Activated naive CD8-positive, alpha-beta T cell treated with anti-CD3 and anti-CD28 coated beads for 36 hours (primary cell): ENCODE measurements at regions not wholly inside any gene's neighbourhood (a gene's known extent, or its start where the extent isn't known, plus 50 kb on each side); places are given as distances from the start of the nearest gene placed in this dataset.
"Not testable (repeated sequence)": the region's sequence is repeated elsewhere in the genome, so short reads cannot be mapped to it uniquely, and the experiment has no call there.

Source experiments
- DNase-seq: peaks from one replicate; pipeline ENCODE4 v3.0.0; 2021
- H3K27ac Mint-ChIP-seq: one replicate; pipeline ENCODE4 v1.8.0; 2022; ENCODE audit warnings: mild to moderate bottlenecking, moderate library complexity, mixed read lengths
- H3K27me3 Mint-ChIP-seq: one replicate; pipeline ENCODE4 v1.8.0; 2022; ENCODE audit warnings: mild to moderate bottlenecking, mixed read lengths
- H3K36me3 Mint-ChIP-seq: one replicate; pipeline ENCODE4 v1.8.0; 2021; ENCODE audit warnings: mild to moderate bottlenecking, mixed read lengths
- H3K4me1 Mint-ChIP-seq: one replicate; pipeline ENCODE4 v1.8.0; 2021; ENCODE audit warnings: mixed read lengths
- H3K4me3 Mint-ChIP-seq: one replicate; pipeline ENCODE4 v1.8.0; 2022; ENCODE audit warnings: mild to moderate bottlenecking, moderate library complexity, mixed read lengths
- H3K9me3 Mint-ChIP-seq: one replicate; pipeline ENCODE4 v1.8.0; 2022; ENCODE audit warnings: mixed read lengths

- no peaks in the 10 kb centered on the region for H3K36me3 Mint-ChIP-seq
- peaks cover 16% of the 10 kb centered on the region for H3K4me1 Mint-ChIP-seq
- no peak for DNase-seq
- no peak overlapping the region for H3K4me3 Mint-ChIP-seq
- H3K27me3 Mint-ChIP-seq = peaks cover 12% of the 10 kb centered on the region
- H3K27ac Mint-ChIP-seq = no peak overlapping the region
- no peaks in the 10 kb centered on the region for H3K9me3 Mint-ChIP-seq
These were observed 240.5 kb upstream of the ID2 start for GRCh38 chr2:8441371-8441770.

- no peak for DNase-seq
- no peak overlapping the region for H3K27ac Mint-ChIP-seq
These were observed 239.9 kb upstream of the ID2 start for GRCh38 chr2:8441986-8442385.

DNA sequence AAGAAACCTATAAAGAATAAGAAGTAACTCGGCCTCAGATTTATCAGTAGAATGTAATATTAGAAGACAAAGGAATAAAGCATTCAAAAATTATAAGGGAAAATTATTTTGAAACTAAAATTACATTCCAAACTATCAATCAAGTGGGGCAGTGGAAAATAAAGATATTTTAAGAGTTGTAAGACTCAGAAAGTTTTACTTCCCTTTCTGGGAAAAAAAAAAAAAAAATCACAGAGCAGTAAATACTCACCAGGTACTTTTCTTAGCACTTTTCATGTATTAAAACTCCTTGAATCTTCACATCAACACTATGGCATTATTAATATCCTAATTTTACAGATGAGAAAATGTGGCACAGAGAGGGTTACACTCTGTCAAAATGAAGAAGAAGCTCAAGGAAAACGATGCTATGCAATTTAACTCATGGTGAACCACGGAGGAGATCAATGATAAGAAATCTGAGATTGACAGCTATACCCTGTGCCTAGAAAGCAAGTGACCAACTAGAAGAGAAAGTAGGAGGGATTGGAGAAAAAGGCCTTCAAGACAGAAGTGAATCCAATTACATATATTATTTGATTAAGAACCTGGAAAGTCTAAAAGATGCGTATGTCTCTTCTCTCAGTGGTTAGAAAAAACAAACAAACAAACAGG is 238.9 kb upstream of the ID2 start:
- H3K4me1 Mint-ChIP-seq = peaks cover 16% of the 10 kb centered on the region
- H3K9me3 Mint-ChIP-seq = no peaks in the 10 kb centered on the region
- peaks cover 12% of the 10 kb centered on the region for H3K27me3 Mint-ChIP-seq
- H3K27ac Mint-ChIP-seq = no peak overlapping the region
- no peak overlapping the region for H3K4me3 Mint-ChIP-seq
- no peaks in the 10 kb centered on the region for H3K36me3 Mint-ChIP-seq
- no peak for DNase-seq

More at GRCh38 chr2:8441986-8442385, 239.9 kb upstream of the ID2 start:
- H3K36me3 Mint-ChIP-seq = no peaks in the 10 kb centered on the region
- H3K9me3 Mint-ChIP-seq = no peaks in the 10 kb centered on the region
- H3K4me3 Mint-ChIP-seq = no peak overlapping the region
- H3K27me3 Mint-ChIP-seq = peaks cover 12% of the 10 kb centered on the region
- peaks cover 16% of the 10 kb centered on the region for H3K4me1 Mint-ChIP-seq

- no peaks in the 10 kb centered on the region for H3K36me3 Mint-ChIP-seq
- no peak overlapping the region for H3K27ac Mint-ChIP-seq
- H3K4me1 Mint-ChIP-seq = peaks cover 9% of the 10 kb centered on the region
- peaks cover 12% of the 10 kb centered on the region for H3K27me3 Mint-ChIP-seq
- DNase-seq = no peak
- no peak overlapping the region for H3K4me3 Mint-ChIP-seq
- no peaks in the 10 kb centered on the region for H3K9me3 Mint-ChIP-seq
These were observed 236.3 kb upstream of the ID2 start for GRCh38 chr2:8445580-8445979.

GRCh38 chr2:8446751-8447150 is 235.1 kb upstream of the ID2 start:
- H3K9me3 Mint-ChIP-seq, DNase-seq, H3K4me3 Mint-ChIP-seq, H3K36me3 Mint-ChIP-seq, H3K27ac Mint-ChIP-seq, H3K4me1 Mint-ChIP-seq, H3K27me3 Mint-ChIP-seq: not testable (repeated sequence)

DNA sequence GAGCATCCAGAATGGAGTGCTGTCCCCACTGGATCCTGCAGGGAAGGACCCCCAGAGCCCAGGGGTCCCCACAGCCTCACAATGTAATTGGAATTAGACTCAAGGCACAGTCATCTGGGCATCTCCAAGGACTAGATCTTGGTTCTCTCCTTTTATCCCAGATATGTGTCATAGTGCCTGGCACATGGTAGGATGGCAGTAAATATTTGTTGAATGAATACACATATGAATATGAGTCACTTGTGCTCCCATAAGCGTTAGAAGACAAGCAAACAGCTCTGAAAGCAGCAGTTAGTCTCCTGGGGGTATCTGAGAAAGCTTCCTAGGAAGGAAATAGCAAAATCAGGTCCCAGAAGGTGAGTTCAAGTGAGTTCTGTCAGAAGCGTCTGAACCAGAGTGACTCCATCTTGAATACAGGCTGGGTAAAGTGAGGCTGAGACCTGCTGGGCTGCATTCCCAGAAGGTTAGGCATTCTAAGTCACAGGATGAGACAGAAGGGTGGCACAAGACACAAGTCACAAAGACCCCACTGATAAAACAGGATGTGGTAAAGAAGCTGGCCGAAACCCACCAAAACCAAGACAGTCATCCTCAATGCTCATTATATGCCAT is 234.1 kb upstream of the ID2 start:
- H3K36me3 Mint-ChIP-seq = no peaks in the 10 kb centered on the region
- H3K27ac Mint-ChIP-seq = no peak overlapping the region
- H3K27me3 Mint-ChIP-seq = no peaks in the 10 kb centered on the region
- no peaks in the 10 kb centered on the region for H3K9me3 Mint-ChIP-seq
- H3K4me3 Mint-ChIP-seq = no peak overlapping the region
- H3K4me1 Mint-ChIP-seq = no peaks in the 10 kb centered on the region
- no peak for DNase-seq

DNA sequence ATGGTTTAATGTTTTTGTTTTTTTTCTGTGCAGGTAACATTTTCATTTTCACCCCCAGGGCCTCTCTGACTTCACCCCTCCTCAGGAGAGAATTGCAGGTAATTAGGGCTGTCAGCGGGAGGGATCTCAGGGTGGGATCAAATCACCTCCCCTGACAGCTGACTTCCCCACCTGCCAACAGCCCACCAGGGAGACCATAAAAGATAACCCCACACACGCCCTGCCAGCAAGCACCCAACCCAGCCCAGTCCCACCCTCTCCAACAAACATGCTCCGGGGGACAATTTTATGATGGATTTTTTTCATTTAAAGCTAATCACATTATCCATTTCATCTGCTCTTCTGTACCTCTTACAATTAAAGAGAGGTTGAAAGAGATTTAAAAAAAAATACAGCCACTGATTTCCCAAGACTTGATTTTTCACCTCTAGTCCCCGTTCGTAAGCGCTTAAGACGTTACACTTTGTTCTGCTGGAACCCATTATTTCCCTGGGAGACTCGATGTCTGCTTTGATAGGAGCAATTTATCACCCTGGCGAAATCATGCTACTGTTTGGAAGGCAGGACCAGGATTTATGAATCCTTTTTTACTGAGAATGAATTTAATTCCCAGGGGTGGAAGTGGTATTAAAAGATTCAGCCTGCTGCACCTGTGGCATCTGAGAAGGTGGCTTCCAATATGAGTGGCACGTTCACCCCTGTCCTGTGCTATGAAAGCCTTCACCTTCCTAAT is 232.9 kb upstream of the ID2 start:
- no peak overlapping the region for H3K4me3 Mint-ChIP-seq
- no peaks in the 10 kb centered on the region for H3K27me3 Mint-ChIP-seq
- H3K27ac Mint-ChIP-seq = no peak overlapping the region
- no peaks in the 10 kb centered on the region for H3K36me3 Mint-ChIP-seq
- H3K4me1 Mint-ChIP-seq = no peaks in the 10 kb centered on the region
- DNase-seq = no peak
- no peaks in the 10 kb centered on the region for H3K9me3 Mint-ChIP-seq

GRCh38 chr2:8451273-8451672 is 230.6 kb upstream of the ID2 start:
- Mint-ChIP-seq H3K27ac (no peak overlapping the region), H3K9me3 (no peaks in the 10 kb centered on the region), H3K4me3 (no peak overlapping the region), H3K27me3 (peaks cover 10% of the 10 kb centered on the region), H3K4me1 (peaks cover 10% of the 10 kb centered on the region), H3K36me3 (no peaks in the 10 kb centered on the region)
- no peak for DNase-seq

- Mint-ChIP-seq H3K27me3 (peaks cover 11% of the 10 kb centered on the region), H3K4me1 (peaks cover 13% of the 10 kb centered on the region), H3K27ac (no peak overlapping the region), H3K9me3 (no peaks in the 10 kb centered on the region), H3K36me3 (no peaks in the 10 kb centered on the region), H3K4me3 (no peak overlapping the region)
- no peak for DNase-seq
These were observed 229.6 kb upstream of the ID2 start for GRCh38 chr2:8452296-8452695.

GRCh38 chr2:8452979-8453903 is 228.6 kb upstream of the ID2 start:
- DNase-seq = no peak
- Mint-ChIP-seq H3K27me3 (peaks cover 19% of the 10 kb centered on the region), H3K4me1 (peaks cover 17% of the 10 kb centered on the region), H3K4me3 (no peak overlapping the region), H3K36me3 (no peaks in the 10 kb centered on the region), H3K9me3 (no peaks in the 10 kb centered on the region), H3K27ac (no peak overlapping the region)

- no peaks in the 10 kb centered on the region for H3K36me3 Mint-ChIP-seq
- peaks cover 17% of the 10 kb centered on the region for H3K4me1 Mint-ChIP-seq
- no peak for DNase-seq
- H3K27ac Mint-ChIP-seq = no peak overlapping the region
- H3K9me3 Mint-ChIP-seq = no peaks in the 10 kb centered on the region
- H3K4me3 Mint-ChIP-seq = no peak overlapping the region
- H3K27me3 Mint-ChIP-seq = peaks cover 26% of the 10 kb centered on the region
These were observed 228.0 kb upstream of the ID2 start for GRCh38 chr2:8453904-8454302.

- DNase-seq = no peak
- H3K4me1 Mint-ChIP-seq = peaks cover 17% of the 10 kb centered on the region
- no peak overlapping the region for H3K27ac Mint-ChIP-seq
- no peak overlapping the region for H3K4me3 Mint-ChIP-seq
- H3K36me3 Mint-ChIP-seq = no peaks in the 10 kb centered on the region
- peaks cover 35% of the 10 kb centered on the region for H3K27me3 Mint-ChIP-seq
- no peaks in the 10 kb centered on the region for H3K9me3 Mint-ChIP-seq
These were observed 227.1 kb upstream of the ID2 start for GRCh38 chr2:8454797-8455196.

DNA sequence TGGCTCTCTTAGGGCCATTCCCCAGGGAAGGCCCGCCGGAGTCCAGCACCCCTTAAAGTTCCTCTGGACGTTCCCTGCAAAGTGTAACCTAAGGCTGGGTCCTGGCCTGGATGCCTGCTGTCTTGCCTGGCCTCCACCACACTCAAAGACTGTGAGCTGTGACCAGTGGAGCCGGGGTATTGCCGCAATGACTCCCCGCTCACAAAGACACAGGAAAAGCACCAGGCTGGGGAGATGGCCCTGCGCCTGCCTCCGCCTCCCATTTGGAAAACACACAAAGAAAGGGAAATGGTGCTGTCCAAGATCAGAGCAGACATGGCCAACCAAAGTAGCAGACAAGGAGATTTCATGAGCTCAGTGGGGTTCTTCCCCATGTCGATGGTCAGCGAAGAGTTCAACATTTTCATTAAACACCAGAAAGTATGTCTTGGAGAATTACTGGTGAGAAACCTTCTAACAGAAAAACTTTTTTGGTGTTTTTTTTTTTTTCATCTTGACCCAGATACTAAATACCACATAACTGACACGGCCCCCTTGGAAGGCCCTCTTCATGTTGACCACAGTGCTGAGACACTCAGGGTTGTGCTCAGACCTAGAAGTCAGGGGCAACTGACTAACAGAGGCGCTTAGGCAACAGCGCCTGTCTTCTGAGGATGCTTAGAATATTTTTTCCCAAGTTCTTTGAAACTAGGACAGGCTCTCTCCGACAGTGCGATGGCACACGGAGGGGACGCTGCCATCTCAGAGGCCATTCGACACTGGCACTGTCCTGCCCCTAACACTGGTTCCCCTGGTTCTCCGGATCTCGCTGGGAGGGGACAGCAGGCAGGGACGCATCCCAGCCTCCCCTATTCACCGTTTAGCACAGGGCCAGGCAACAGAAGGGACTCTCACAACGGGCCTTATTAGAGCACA is 226.4 kb upstream of the ID2 start:
- Mint-ChIP-seq H3K27ac (peak overlapping the region; percentile 54), H3K9me3 (no peaks in the 10 kb centered on the region), H3K4me1 (peaks cover 17% of the 10 kb centered on the region), H3K36me3 (no peaks in the 10 kb centered on the region), H3K4me3 (peak overlapping the region; percentile 35), H3K27me3 (peaks cover 39% of the 10 kb centered on the region)
- DNase-seq = no peak
